Gastroesophageal sphincter (tissue), 4 donors: ENCODE measurements at regions not wholly inside any gene's neighbourhood (a gene's known extent, or its start where the extent isn't known, plus 50 kb on each side); places are given as distances from the start of the nearest gene placed in this dataset.

Source experiments
- ATAC-seq: fragments of 150-250 bp; one replicate; pipeline ENCODE4 v1.9.1; 2016; ENCODE audit warnings: mild to moderate bottlenecking, moderate library complexity
- H3K27ac ChIP-seq, 4 donors: fragments of 200-600 bp; sonication (generic) in 3 of 4; 1 replicate in 3 of 4; 2 replicates in 1 of 4; pipeline ENCODE4 v1.5.1; 2016 to 2019
- H3K27me3 ChIP-seq: fragments of 200-600 bp; sonication (generic); one replicate; pipeline ENCODE4 v1.5.1; 2019
- H3K36me3 ChIP-seq, 2 donors: fragments of 200-600 bp; sonication (generic); one replicate each; pipeline ENCODE4 v1.5.1; 2019; ENCODE audit warnings: control low read depth in 1 of 2
- H3K4me1 ChIP-seq, 3 donors: fragments of 200-600 bp; sonication (generic); 1 replicate in 2 of 3; 2 replicates in 1 of 3; pipeline ENCODE4 v1.5.1; 2016 to 2019; ENCODE audit warnings: control low read depth in 2 of 3
- H3K4me3 ChIP-seq, 2 donors: fragments of 200-600 bp; sonication (generic); one replicate each; pipeline ENCODE4 v1.5.1; 2019; ENCODE audit warnings: mild to moderate bottlenecking in 1 of 2, moderate library complexity in 1 of 2
- H3K9me3 ChIP-seq, 3 donors: fragments of 200-600 bp; sonication (generic); one replicate each; pipeline ENCODE4 v1.5.1; 2017 to 2019; ENCODE audit warnings: control low read depth in 2 of 3
- EP300 ChIP-seq: sonication (generic); formaldehyde crosslinking; IDR thresholded peaks from one replicate; pipeline ENCODE4 v1.6.1; 2017; ENCODE audit warnings: antibody characterized with exemption, mild to moderate bottlenecking
- POLR2A ChIP-seq, 2 donors: fragments of 450-650 bp; IDR thresholded peaks; one replicate each; pipeline ENCODE4 v1.6.1; 2017; ENCODE audit warnings: antibody characterized with exemption in 2 of 2, mild to moderate bottlenecking in 2 of 2, moderate library complexity in 1 of 2
- POLR2AphosphoS5 ChIP-seq: sonication (generic); formaldehyde crosslinking; IDR thresholded peaks from one replicate; pipeline ENCODE4 v1.6.1; 2017; ENCODE audit warnings: antibody characterized with exemption
- WGBS, 2 donors: methylation state at CpG; one replicate each; pipeline ENCODE4 v1.1.5; 2018; ENCODE audit warnings: low coverage in 1 of 2; 5-methylcytosine and 5-hydroxymethylcytosine counted together
- TF ChIP-seq, protein P1 (sequence below), 4 experiments: fragments of 200-600 bp in 2 of 4; fragments of 450-650 bp in 2 of 4; sonication (generic) in 1 of 4; IDR thresholded peaks; one replicate each; pipeline ENCODE4 v1.5.1; 2017 to 2019; ENCODE audit warnings: antibody characterized with exemption in 4 of 4, mild to moderate bottlenecking in 2 of 4, moderate library complexity in 2 of 4

DNA sequence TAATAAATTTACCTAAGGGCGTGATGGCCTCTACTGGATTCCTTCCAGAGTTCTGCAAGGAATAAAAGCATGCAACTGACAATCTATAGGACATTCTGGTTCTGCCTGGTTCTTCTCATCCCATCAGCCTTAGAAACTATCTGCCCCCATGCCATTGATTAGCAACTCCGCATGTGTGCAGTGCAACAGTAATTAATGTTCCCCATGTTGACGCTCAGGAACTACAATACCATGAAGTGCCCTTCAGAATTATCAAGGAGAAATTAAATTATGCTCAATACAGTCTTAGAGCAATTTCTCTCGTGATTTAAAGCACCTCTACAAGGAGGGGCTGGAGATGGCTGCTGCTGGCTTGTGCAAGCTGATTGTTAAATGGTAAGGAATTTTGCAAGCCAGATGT, 61.7 kb upstream of the MAP4K3 start:
- peaks cover 0 to 20% (median 4%) of the 10 kb centered on the region in 3 donors for H3K4me1 ChIP-seq
- no peak overlapping the region for H3K27ac ChIP-seq
- H3K4me3 ChIP-seq, result no peak overlapping the region
- no peak for ATAC-seq
- H3K9me3 ChIP-seq, result no peaks in the 10 kb centered on the region
- no peaks in the 10 kb centered on the region for H3K27me3 ChIP-seq
- WGBS, 2 donors, result 96 to 100% methylated on average over 3 to 4 of the region's 4 CpGs
- TF ChIP-seq, protein P1, sequence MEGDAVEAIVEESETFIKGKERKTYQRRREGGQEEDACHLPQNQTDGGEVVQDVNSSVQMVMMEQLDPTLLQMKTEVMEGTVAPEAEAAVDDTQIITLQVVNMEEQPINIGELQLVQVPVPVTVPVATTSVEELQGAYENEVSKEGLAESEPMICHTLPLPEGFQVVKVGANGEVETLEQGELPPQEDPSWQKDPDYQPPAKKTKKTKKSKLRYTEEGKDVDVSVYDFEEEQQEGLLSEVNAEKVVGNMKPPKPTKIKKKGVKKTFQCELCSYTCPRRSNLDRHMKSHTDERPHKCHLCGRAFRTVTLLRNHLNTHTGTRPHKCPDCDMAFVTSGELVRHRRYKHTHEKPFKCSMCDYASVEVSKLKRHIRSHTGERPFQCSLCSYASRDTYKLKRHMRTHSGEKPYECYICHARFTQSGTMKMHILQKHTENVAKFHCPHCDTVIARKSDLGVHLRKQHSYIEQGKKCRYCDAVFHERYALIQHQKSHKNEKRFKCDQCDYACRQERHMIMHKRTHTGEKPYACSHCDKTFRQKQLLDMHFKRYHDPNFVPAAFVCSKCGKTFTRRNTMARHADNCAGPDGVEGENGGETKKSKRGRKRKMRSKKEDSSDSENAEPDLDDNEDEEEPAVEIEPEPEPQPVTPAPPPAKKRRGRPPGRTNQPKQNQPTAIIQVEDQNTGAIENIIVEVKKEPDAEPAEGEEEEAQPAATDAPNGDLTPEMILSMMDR (IDR thresholded peaks at IDR 0.05), result no peak
- TF ChIP-seq POLR2AphosphoS5 (no peak), POLR2A (IDR thresholded peaks at IDR 0.05) (no peak), EP300 (no peak)
- no peaks in the 10 kb centered on the region for H3K36me3 ChIP-seq

DNA sequence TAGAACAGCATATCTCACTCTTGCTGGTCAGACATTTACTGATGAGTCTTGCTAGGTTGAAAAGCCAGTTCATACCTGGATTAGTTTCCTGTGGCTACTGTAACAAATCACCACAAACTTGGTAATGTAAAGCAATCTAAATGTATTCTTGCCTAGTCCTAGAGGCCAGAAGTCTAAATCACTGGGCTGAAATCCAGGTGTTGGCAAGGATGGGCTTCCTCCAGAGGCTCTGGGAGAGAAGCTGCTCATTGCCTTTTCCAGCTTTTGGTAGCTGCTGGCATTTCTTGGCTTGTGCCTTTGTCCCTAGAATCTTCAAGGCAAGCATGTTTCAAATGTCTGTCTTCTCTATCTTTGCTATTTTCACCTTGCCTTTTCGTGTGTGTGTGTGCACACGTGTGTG, 62.3 kb upstream of the MAP4K3 start:
- Histone ChIP-seq H3K27me3 (no peaks in the 10 kb centered on the region), H3K9me3 (no peaks in the 10 kb centered on the region), H3K4me3 (no peak overlapping the region), H3K36me3 (no peaks in the 10 kb centered on the region), H3K4me1 (peaks cover under 1 to 25% (median 8%) of the 10 kb centered on the region in 3 donors), H3K27ac (no peak overlapping the region)
- ATAC-seq, result no peak
- TF ChIP-seq POLR2AphosphoS5 (no peak), POLR2A (IDR thresholded peaks at IDR 0.05) (no peak), EP300 (no peak)
- TF ChIP-seq, protein P1 (IDR thresholded peaks at IDR 0.05), result no peak
- WGBS, 2 donors, result 75 to 83% methylated on average over 2 of the region's 2 CpGs

DNA sequence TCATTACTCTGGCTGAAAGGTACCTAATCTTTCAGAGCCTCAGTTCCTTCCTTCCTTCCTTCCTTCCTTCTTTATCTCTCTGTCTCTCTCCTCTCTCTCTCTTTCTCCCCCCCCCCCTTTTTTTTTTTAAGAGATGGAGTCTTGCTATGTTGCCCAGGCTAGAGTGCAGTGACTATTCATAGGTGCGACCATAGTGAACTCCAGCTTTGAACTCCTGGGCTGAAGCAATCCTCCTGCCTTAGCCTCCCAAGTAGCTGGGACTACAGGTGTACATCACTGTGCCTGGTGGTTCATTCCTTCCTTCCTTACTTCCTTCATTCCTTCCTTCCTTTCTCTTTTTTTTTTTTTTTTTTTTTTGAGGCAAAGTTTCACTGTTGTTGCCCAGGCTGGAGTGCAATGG, 64.3 kb upstream of the MAP4K3 start:
- no peaks in the 10 kb centered on the region for H3K27me3 ChIP-seq

DNA sequence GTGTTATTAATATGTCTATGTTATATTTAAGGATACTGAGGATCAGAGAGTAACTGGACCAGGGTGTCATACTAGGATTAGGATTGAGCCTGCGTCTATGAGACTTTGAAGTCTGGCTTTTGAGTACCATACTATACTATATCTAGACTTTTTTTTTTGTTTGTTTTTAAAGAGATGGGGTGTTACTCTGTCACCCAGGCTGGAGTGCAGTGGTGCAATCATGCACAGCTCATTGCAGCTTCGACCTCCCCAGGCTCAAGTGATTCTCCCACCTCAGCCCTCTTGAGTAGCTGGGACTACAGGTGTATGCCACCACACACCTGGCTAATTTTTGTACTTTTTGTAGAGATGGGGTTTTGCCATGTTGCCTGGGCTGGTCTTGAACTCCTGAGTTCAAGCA, 66.2 kb upstream of the MAP4K3 start:
- Histone ChIP-seq H3K9me3 (no peaks in the 10 kb centered on the region), H3K27me3 (no peaks in the 10 kb centered on the region), H3K36me3 (no peaks in the 10 kb centered on the region), H3K4me3 (no peak overlapping the region), H3K27ac (no peak overlapping the region), H3K4me1 (peaks cover 11 to 39% (median 20%) of the 10 kb centered on the region in 3 donors)
- ATAC-seq, result no peak
- WGBS, 2 donors, result 95 to 100% methylated on average over 1 to 2 of the region's 2 CpGs
- no peak for TF ChIP-seq POLR2AphosphoS5
- no peak for TF ChIP-seq EP300
- no peak for TF ChIP-seq POLR2A (IDR thresholded peaks at IDR 0.05)
- TF ChIP-seq, protein P1 (IDR thresholded peaks at IDR 0.05), result no peak

More for the DNA sequence above, 64.3 kb upstream of the MAP4K3 start:
- Histone ChIP-seq H3K9me3 (no peaks in the 10 kb centered on the region), H3K4me1 (peaks cover 9 to 32% (median 16%) of the 10 kb centered on the region in 3 donors), H3K36me3 (no peaks in the 10 kb centered on the region), H3K27ac (peak overlapping the region in 1 of 4 donors; percentile 17), H3K4me3 (no peak overlapping the region)
- TF ChIP-seq, protein P1 (IDR thresholded peaks at IDR 0.05), result no peak
- TF ChIP-seq EP300 (no peak), POLR2AphosphoS5 (no peak), POLR2A (IDR thresholded peaks at IDR 0.05) (no peak)
- WGBS, 2 donors, result 90 to 100% methylated on average over 1 of the region's 1 CpG
- ATAC-seq, result no peak

DNA sequence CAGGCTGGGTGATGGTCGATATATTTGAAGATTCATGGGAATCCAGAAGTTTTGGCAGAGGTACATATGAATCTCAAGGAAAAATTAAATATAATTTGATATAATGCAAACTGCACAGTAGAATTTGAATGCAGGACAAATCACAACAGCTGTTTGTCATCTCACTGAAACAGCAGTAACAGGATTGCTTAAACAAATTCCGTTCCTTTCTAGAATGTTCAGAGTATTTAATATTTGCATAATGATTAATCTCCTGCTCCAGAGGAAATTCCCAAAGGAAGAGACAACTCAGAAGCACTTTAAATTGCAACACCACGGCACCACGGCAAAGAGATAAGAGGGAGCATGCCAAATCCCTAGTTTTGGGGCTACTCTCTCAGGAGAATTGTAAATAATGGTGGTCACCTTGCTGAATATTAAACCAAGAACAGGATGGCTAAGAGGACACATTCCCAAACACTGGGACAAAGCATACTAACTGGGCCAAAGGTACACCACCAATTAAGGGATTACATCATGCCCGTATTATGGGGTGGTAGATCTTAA, 67.8 kb upstream of the MAP4K3 start:
- ATAC-seq, result peak; percentile 79
- Histone ChIP-seq H3K27me3 (no peaks in the 10 kb centered on the region), H3K27ac (peak overlapping the region; percentile 48 to 82 (median 70)), H3K4me3 (peak overlapping the region in 1 of 2 donors; percentile 7), H3K9me3 (no peaks in the 10 kb centered on the region), H3K36me3 (no peaks in the 10 kb centered on the region), H3K4me1 (peaks cover 13 to 55% (median 20%) of the 10 kb centered on the region in 3 donors)
- WGBS, 2 donors, result 7 to 8% methylated on average over 5 of the region's 5 CpGs
- TF ChIP-seq POLR2AphosphoS5, result peak; percentile 65
- TF ChIP-seq, protein P1 (IDR thresholded peaks at IDR 0.05), result no peak
